Left lung (tissue), 4 donors: ENCODE measurements at regions not wholly inside any gene's neighbourhood (a gene's known extent, or its start where the extent isn't known, plus 50 kb on each side); places are given as distances from the start of the nearest gene placed in this dataset.

Experiments used
- ATAC-seq: fragments of 200-7000 bp; cut with Tn5 transposase; one replicate; pipeline ENCODE4 v1.9.1; 2020; ENCODE audit warnings: moderate library complexity
- DNase-seq, 4 donors: peaks; one replicate each; pipeline ENCODE4 v3.0.0-alpha.2; 2013 to 2020
- H3K27ac ChIP-seq, 2 donors: fragments of 200-600 bp; sonication (generic) in 1 of 2; one replicate each; pipeline versions ENCODE4 v1.5.0 to v1.8.0; 2020 to 2021
- H3K27me3 ChIP-seq, 2 donors: fragments of 200-600 bp; sonication (generic) in 1 of 2; one replicate each; pipeline versions ENCODE4 v1.5.0 to v1.8.0; 2020 to 2021
- H3K36me3 ChIP-seq, 2 donors: fragments of 200-600 bp; sonication (generic) in 1 of 2; one replicate each; pipeline versions ENCODE4 v1.5.0 to v1.8.0; 2020 to 2021
- H3K4me1 ChIP-seq, 2 donors: fragments of 200-600 bp; one replicate each; pipeline ENCODE4 v1.8.0; 2021
- H3K4me3 ChIP-seq, 2 donors: fragments of 200-600 bp; sonication (generic) in 1 of 2; one replicate each; pipeline versions ENCODE4 v1.5.0 to v1.8.0; 2020 to 2021; ENCODE audit warnings: mild to moderate bottlenecking in 1 of 2
- H3K9me3 ChIP-seq, 2 donors: fragments of 200-600 bp; sonication (generic) in 1 of 2; one replicate each; pipeline versions ENCODE4 v1.5.0 to v1.8.0; 2020 to 2021
- CTCF ChIP-seq, 2 donors: fragments of 200-600 bp; sonication (generic) in 1 of 2; IDR thresholded peaks; one replicate each; pipeline versions ENCODE4 v1.5.0 to v1.8.0; 2021; ENCODE audit warnings: antibody characterized with exemption in 2 of 2
- intact Hi-C, 2 donors: fragments of 100-400 bp; cut with DNase I; formaldehyde crosslinking; loops; one replicate each; pipeline versions ENCODE4 v1.11.2 to v1.14.2; 2022
- donor health status: DM: no; HTN: yes; CAD: no.
- donor health status: DM: no; HTN: no; CAD: no.

GRCh38 chr5:63602971-63603370, 359.3 kb downstream of the HTR1A start:
- ATAC-seq = no peak
- intact Hi-C loops = no loop called here
- Histone ChIP-seq H3K4me3 (no peak overlapping the region), H3K9me3 (peaks cover 0 to 6% of the 10 kb centered on the region in 2 donors), H3K27ac (no peak overlapping the region), H3K27me3 (no peaks in the 10 kb centered on the region), H3K36me3 (no peaks in the 10 kb centered on the region), H3K4me1 (no peaks in the 10 kb centered on the region)
- TF ChIP-seq CTCF (IDR thresholded peaks at IDR 0.05) = no peak
- no peak for DNase-seq

GRCh38 chr5:63596254-63596653, 366.0 kb downstream of the HTR1A start:
- Histone ChIP-seq H3K27ac (no peak overlapping the region), H3K9me3 (peaks cover 0 to 26% of the 10 kb centered on the region in 2 donors), H3K4me1 (no peaks in the 10 kb centered on the region), H3K4me3 (no peak overlapping the region), H3K36me3 (no peaks in the 10 kb centered on the region), H3K27me3 (no peaks in the 10 kb centered on the region)
- ATAC-seq = no peak
- intact Hi-C loops = no loop called here
- DNase-seq = no peak
- no peak for TF ChIP-seq CTCF (IDR thresholded peaks at IDR 0.05)

- Histone ChIP-seq H3K9me3 (peaks cover 0 to 10% of the 10 kb centered on the region in 2 donors), H3K4me3 (no peak overlapping the region), H3K27me3 (no peaks in the 10 kb centered on the region), H3K4me1 (no peaks in the 10 kb centered on the region), H3K27ac (no peak overlapping the region), H3K36me3 (no peaks in the 10 kb centered on the region)
- DNase-seq = no peak
- TF ChIP-seq CTCF (IDR thresholded peaks at IDR 0.05) = no peak
- ATAC-seq = no peak
- intact Hi-C loops = no loop called here
Observed at GRCh38 chr5:63573380-63573779, 388.9 kb downstream of the HTR1A start.

- DNase-seq (no peak), ATAC-seq (no peak)
- Histone ChIP-seq H3K36me3 (no peaks in the 10 kb centered on the region), H3K27me3 (no peaks in the 10 kb centered on the region), H3K27ac (no peak overlapping the region), H3K4me3 (no peak overlapping the region), H3K9me3 (peaks cover 0 to 10% of the 10 kb centered on the region in 2 donors), H3K4me1 (no peaks in the 10 kb centered on the region)
- TF ChIP-seq CTCF (IDR thresholded peaks at IDR 0.05) = no peak
- intact Hi-C loops = no loop called here
Observed at GRCh38 chr5:63572740-63573139, 389.5 kb downstream of the HTR1A start.

- Histone ChIP-seq H3K9me3 (peaks cover 0 to 13% of the 10 kb centered on the region in 2 donors), H3K4me3 (no peak overlapping the region), H3K27me3 (no peaks in the 10 kb centered on the region), H3K27ac (no peak overlapping the region), H3K4me1 (no peaks in the 10 kb centered on the region), H3K36me3 (no peaks in the 10 kb centered on the region)
- DNase-seq (peak in 1 of 4 donors; percentile 57), ATAC-seq (no peak)
- TF ChIP-seq CTCF (IDR thresholded peaks at IDR 0.05) = no peak
- intact Hi-C loops = no loop called here
Observed at GRCh38 chr5:63570752-63571151, 391.5 kb downstream of the HTR1A start.
